HepG2 (cell line): ENCODE measurements at regions not wholly inside any gene's neighbourhood (a gene's known extent, or its start where the extent isn't known, plus 50 kb on each side); places are given as distances from the start of the nearest gene placed in this dataset.

ENCODE experiments used
- ATAC-seq: fragments of 200-7000 bp; cut with Tn5 transposase; 3 replicates; pipeline ENCODE4 v1.9.1; 2020; ENCODE audit warnings: mild to moderate bottlenecking, moderate library complexity
- BruUV-seq: library from RNA; stranded (reverse); fragments of 400-500 nt; replicated peaks from 2 replicates; lab custom pipeline; 2021; lab: Mats Ljungman, UMichigan
- CTCF ChIA-PET: fragments of 300-600 bp; formaldehyde crosslinking; extraction: SDS; loops from one replicate; lab custom pipeline; 2021; ENCODE audit warnings: low total read pairs, inconsistent platforms, low intra/inter-chr PET ratio; lab: Yijun Ruan, JAX
- POLR2A ChIA-PET: fragments of 350-600 bp; sonication (Branson Sonifier 250); formaldehyde crosslinking; loops from one replicate; lab custom pipeline; 2020; ENCODE audit warnings: antibody characterized with exemption, inconsistent platforms; lab: Yijun Ruan, JAX
- DNase-seq: peaks from one replicate; pipeline ENCODE4 v3.0.0-alpha.2; 2015; ENCODE audit warnings: low spot score
- FAIRE-seq: peaks from 3 replicates; lab custom pipeline; 2011; peaks lifted over from hg19 to GRCh38; lab: Jason Lieb, UNC
- H2AFZ ChIP-seq: one replicate; pipeline ENCODE4 v1.6.1; 2011; ENCODE audit warnings: low read length, inconsistent platforms
- H3K27ac ChIP-seq: fragments of 300-600 bp; 3 replicates; pipeline ENCODE4 v1.8.0; 2011; ENCODE audit warnings: mixed run types, mild to moderate bottlenecking, mixed read lengths, low read length, inconsistent platforms; ENCODE audit not compliant: insufficient read depth; ENCODE audit errors: extremely low read length
- H3K27me3 ChIP-seq, 2 experiments: fragments of 200-600 bp in 1 of 2; 2 replicates in 1 of 2; 3 replicates in 1 of 2; pipeline versions ENCODE4 v1.6.0 to v1.8.0; 2011; ENCODE audit warnings: low read length in 2 of 2, mild to moderate bottlenecking in 2 of 2, moderate library complexity in 2 of 2, inconsistent platforms in 1 of 2; ENCODE audit not compliant: insufficient read depth in 2 of 2, control insufficient read depth in 1 of 2
- H3K36me3 ChIP-seq, 2 experiments: fragments of 200-600 bp in 1 of 2; replicated peaks in 1 of 2; 2 replicates in 1 of 2; 3 replicates in 1 of 2; pipeline versions ENCODE4 v1.5.1 to v1.8.0; 2011; ENCODE audit warnings: low read length in 2 of 2, inconsistent platforms in 1 of 2; ENCODE audit not compliant: insufficient read depth in 2 of 2, control insufficient read depth in 1 of 2
- H3K4me1 ChIP-seq: 2 replicates; pipeline ENCODE4 v1.5.1; 2012; ENCODE audit warnings: low read length, inconsistent platforms; ENCODE audit not compliant: insufficient read depth
- H3K4me2 ChIP-seq: 2 replicates; pipeline ENCODE4 v1.6.0; 2011; ENCODE audit warnings: low read depth, low read length, inconsistent platforms
- H3K4me3 ChIP-seq, 3 experiments: fragments of 200-600 bp in 1 of 3; sonication (generic), shearing (Covaris generic) in 1 of 3; replicated peaks in 1 of 3; 2 replicates each; pipeline ENCODE4 v1.5.1; 2011 to 2016; ENCODE audit warnings: low read length in 3 of 3, inconsistent platforms in 2 of 3, low read depth in 2 of 3, mild to moderate bottlenecking in 2 of 3, control low read depth in 1 of 3, mixed read lengths in 1 of 3; ENCODE audit not compliant: insufficient read depth in 1 of 3
- H3K79me2 ChIP-seq: one replicate; pipeline ENCODE4 v1.6.1; 2011; ENCODE audit warnings: low read length, inconsistent platforms; ENCODE audit not compliant: insufficient read depth
- H3K9ac ChIP-seq: 2 replicates; pipeline ENCODE4 v1.6.0; 2011; ENCODE audit warnings: mild to moderate bottlenecking, low read depth, low read length, inconsistent platforms; ENCODE audit not compliant: insufficient read depth
- H3K9me3 ChIP-seq: 2 replicates; pipeline ENCODE4 v1.5.1; 2012; ENCODE audit warnings: mild to moderate bottlenecking, low read length
- H4K20me1 ChIP-seq: 2 replicates; pipeline ENCODE4 v1.6.0; 2011; ENCODE audit warnings: inconsistent platforms, mild to moderate bottlenecking, low read length, moderate library complexity; ENCODE audit not compliant: insufficient read depth
- KLF11 ChIP-seq: IDR thresholded peaks from 2 replicates; pipeline ENCODE4 v1.6.1; 2016; ENCODE audit warnings: missing compliant biosample characterization
- ZNF296 ChIP-seq: sonication (generic); formaldehyde crosslinking; conservative IDR thresholded peaks from 2 replicates; pipeline ENCODE4 v1.5.0; 2020; ENCODE audit warnings: mild to moderate bottlenecking, missing genetic modification reagents
- WGBS: methylation state at CpG from one replicate; pipeline ENCODE4 v1.1.6; 2017; ENCODE audit warnings: low lambda C conversion rate; 5-methylcytosine and 5-hydroxymethylcytosine counted together
- in situ Hi-C: cut with HindIII; loops from 2 replicates; pipeline ENCODE4 v1.10.0; 2017; ENCODE audit warnings: low pct_unique_long_range_greater_than_20kb; ENCODE audit not compliant: extremely low pct_ligation_motif_present
- intact Hi-C: fragments of 100-400 bp; cut with micrococcal nuclease; formaldehyde crosslinking; loops from one replicate; pipeline ENCODE4 v1.10.0; 2022; ENCODE audit not compliant: unreplicated experiment
- TF ChIP-seq, protein P1 (sequence below): IDR thresholded peaks from 2 replicates; pipeline ENCODE4 v1.6.1; 2016; ENCODE audit warnings: low read depth, control low read depth
- TF ChIP-seq, protein P2 (sequence below): sonication (generic); formaldehyde crosslinking; IDR thresholded peaks from 2 replicates; pipeline ENCODE4 v1.5.0; 2020; ENCODE audit warnings: mild to moderate bottlenecking, missing genetic modification reagents

DNA sequence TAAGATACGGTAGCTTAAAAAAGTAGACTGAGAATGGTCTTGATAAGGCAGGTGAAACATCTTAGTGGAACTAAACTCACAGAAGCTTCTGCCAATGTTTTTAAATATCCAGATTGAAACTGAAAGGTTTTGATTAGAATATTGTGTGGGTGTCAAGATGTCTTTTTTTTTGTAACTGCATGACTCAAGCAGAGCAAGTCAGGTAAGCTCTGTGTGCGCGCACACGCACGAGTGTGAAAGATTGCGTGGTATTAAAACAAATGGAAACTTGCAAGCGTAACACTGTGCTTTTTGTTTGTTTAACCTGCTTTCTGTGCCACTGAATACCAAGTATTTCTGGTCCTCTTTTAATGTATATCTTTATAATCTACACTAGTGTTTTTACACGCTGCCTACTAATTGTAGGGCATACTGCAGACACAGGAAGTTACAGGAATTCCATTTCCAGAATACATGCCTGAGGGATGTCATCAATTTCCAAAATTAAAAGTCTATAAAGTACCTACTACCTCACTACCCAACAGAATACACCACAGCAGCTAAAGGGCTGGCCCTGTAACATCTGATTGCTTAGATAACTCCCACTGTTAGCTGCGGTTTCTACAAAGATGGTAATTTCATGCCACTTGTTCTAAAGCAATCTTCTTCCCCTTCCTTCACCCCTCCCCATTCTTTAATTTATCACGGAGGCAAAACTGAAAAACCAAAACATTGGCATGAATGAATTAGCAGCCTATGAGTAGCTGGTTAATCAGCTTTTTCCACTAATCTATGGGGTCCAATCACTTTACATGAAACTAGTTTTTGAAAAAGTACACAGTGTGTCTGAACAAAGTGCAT lies 472.8 kb downstream of the SHQ1 start:
- no peaks in the 10 kb centered on the region for H3K9me3 ChIP-seq
- WGBS = 96% methylated on average over 10 of the region's 10 CpGs
- DNase-seq = no peak
- POLR2A ChIA-PET = no interaction called here
- no peak for ATAC-seq
- H3K27me3 ChIP-seq = no peaks in the 10 kb centered on the region
- H3K27ac ChIP-seq = no peak overlapping the region
- no peak overlapping the region for H2AFZ ChIP-seq
- H3K79me2 ChIP-seq = peaks cover 12% of the 10 kb centered on the region
- TF ChIP-seq KLF11 (CRISPR knock-in tag) = no peak
- TF ChIP-seq, protein P1, sequence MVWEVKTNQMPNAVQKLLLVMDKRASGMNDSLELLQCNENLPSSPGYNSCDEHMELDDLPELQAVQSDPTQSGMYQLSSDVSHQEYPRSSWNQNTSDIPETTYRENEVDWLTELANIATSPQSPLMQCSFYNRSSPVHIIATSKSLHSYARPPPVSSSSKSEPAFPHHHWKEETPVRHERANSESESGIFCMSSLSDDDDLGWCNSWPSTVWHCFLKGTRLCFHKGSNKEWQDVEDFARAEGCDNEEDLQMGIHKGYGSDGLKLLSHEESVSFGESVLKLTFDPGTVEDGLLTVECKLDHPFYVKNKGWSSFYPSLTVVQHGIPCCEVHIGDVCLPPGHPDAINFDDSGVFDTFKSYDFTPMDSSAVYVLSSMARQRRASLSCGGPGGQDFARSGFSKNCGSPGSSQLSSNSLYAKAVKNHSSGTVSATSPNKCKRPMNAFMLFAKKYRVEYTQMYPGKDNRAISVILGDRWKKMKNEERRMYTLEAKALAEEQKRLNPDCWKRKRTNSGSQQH (CRISPR knock-in tag) = no peak
- TF ChIP-seq ZNF296 (CRISPR knock-in tag) = no peak
- TF ChIP-seq, protein P2, sequence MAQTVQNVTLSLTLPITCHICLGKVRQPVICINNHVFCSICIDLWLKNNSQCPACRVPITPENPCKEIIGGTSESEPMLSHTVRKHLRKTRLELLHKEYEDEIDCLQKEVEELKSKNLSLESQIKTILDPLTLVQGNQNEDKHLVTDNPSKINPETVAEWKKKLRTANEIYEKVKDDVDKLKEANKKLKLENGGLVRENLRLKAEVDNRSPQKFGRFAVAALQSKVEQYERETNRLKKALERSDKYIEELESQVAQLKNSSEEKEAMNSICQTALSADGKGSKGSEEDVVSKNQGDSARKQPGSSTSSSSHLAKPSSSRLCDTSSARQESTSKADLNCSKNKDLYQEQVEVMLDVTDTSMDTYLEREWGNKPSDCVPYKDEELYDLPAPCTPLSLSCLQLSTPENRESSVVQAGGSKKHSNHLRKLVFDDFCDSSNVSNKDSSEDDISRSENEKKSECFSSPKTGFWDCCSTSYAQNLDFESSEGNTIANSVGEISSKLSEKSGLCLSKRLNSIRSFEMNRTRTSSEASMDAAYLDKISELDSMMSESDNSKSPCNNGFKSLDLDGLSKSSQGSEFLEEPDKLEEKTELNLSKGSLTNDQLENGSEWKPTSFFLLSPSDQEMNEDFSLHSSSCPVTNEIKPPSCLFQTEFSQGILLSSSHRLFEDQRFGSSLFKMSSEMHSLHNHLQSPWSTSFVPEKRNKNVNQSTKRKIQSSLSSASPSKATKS (CRISPR knock-in tag) = no peak
- CTCF ChIA-PET = no interaction called here
- BruUV-seq = no TSS peak
- intact Hi-C loops (no loop called here), in situ Hi-C loops (no loop called here)
- H3K4me1 ChIP-seq = no peaks in the 10 kb centered on the region
- H3K4me3 ChIP-seq = no peak overlapping the region
- H3K9ac ChIP-seq = no peak overlapping the region
- no peak overlapping the region for H3K4me2 ChIP-seq
- no peak for FAIRE-seq
- peaks cover 11 to 20% of the 10 kb centered on the region in 2 experiments for H3K36me3 ChIP-seq
- H4K20me1 ChIP-seq = peaks cover 11% of the 10 kb centered on the region
